ENCODE measurements at regions not wholly inside any gene's neighbourhood (a gene's known extent, or its start where the extent isn't known, plus 50 kb on each side); places are given as distances from the start of the nearest gene placed in this dataset.

GRCh38 chr9:79409182-79409823 lies 162.5 kb upstream of the TLE4 start:
- DNase-seq, result no peak

GRCh38 chr9:79425840-79426239 lies 145.9 kb upstream of the TLE4 start:
- DNase-seq, result no peak

GRCh38 chr9:79428422-79428821 lies 143.3 kb upstream of the TLE4 start:
- DNase-seq, result no peak

- no peak for DNase-seq
Measured at GRCh38 chr9:79430619-79431018, 141.1 kb upstream of the TLE4 start.

GRCh38 chr9:79431019-79431679 lies 140.6 kb upstream of the TLE4 start:
- DNase-seq, result no peak

- no peak for DNase-seq
Measured at GRCh38 chr9:79432485-79432884, 139.3 kb upstream of the TLE4 start.

GRCh38 chr9:79433703-79434102 lies 138.1 kb upstream of the TLE4 start:
- no peak for DNase-seq

- peak; percentile 1 for DNase-seq
Measured at GRCh38 chr9:79439221-79439620, 132.5 kb upstream of the TLE4 start.

- DNase-seq, result no peak
Measured at GRCh38 chr9:79446523-79447307, 125.0 kb upstream of the TLE4 start.

GRCh38 chr9:79447308-79447605 lies 124.5 kb upstream of the TLE4 start:
- no peak for DNase-seq

- DNase-seq, result no peak
Measured at GRCh38 chr9:79447762-79448161, 124.0 kb upstream of the TLE4 start.

- DNase-seq, result no peak
Measured at GRCh38 chr9:79452265-79452664, 119.5 kb upstream of the TLE4 start.

GRCh38 chr9:79461712-79462111 lies 110.1 kb upstream of the TLE4 start:
- no peak for DNase-seq

- DNase-seq, result no peak
Measured at GRCh38 chr9:79465156-79465555, 106.6 kb upstream of the TLE4 start.

- DNase-seq, result no peak
Measured at GRCh38 chr9:79469164-79469563, 102.6 kb upstream of the TLE4 start.

GRCh38 chr9:79470954-79471353 lies 100.8 kb upstream of the TLE4 start:
- DNase-seq, result no peak

- DNase-seq, result peak; percentile 2
Measured at GRCh38 chr9:79471580-79472543, 99.9 kb upstream of the TLE4 start.

- DNase-seq, result no peak
Measured at GRCh38 chr9:79473704-79474103, 98.1 kb upstream of the TLE4 start.

- DNase-seq, result no peak
Measured at GRCh38 chr9:79477241-79477840, 94.4 kb upstream of the TLE4 start.

- DNase-seq, result no peak
Measured at GRCh38 chr9:79477955-79478771, 93.6 kb upstream of the TLE4 start.

GRCh38 chr9:79480639-79481038 lies 91.1 kb upstream of the TLE4 start:
- DNase-seq, result no peak

All from stimulated activated CD4-positive, alpha-beta T cell treated with anti-CD3 and anti-CD28 coated beads, Interleukin-4, amount 100 ng/mL, for 1 hour (primary cell).